Duodenal mucosa (tissue), 2 donors: ENCODE measurements at regions not wholly inside any gene's neighbourhood (a gene's known extent, or its start where the extent isn't known, plus 50 kb on each side); places are given as distances from the start of the nearest gene placed in this dataset.

Source experiments
- H3K27ac ChIP-seq: one replicate; pipeline ENCODE4 v1.7.0; 2013; ENCODE audit warnings: low read depth, low read length
- H3K27me3 ChIP-seq, 2 donors: one replicate each; pipeline ENCODE4 v1.7.0; 2013; ENCODE audit warnings: low read length in 2 of 2, control low read depth in 1 of 2; ENCODE audit not compliant: insufficient read depth in 2 of 2, control insufficient read depth in 1 of 2
- H3K36me3 ChIP-seq, 2 donors: one replicate each; pipeline ENCODE4 v1.7.0; 2013; ENCODE audit warnings: low read length in 2 of 2, control low read depth in 1 of 2; ENCODE audit not compliant: insufficient read depth in 2 of 2, control insufficient read depth in 1 of 2
- H3K4me1 ChIP-seq, 2 donors: one replicate each; pipeline ENCODE4 v1.7.0; 2013; ENCODE audit warnings: low read length in 2 of 2, control low read depth in 1 of 2; ENCODE audit not compliant: insufficient read depth in 2 of 2, control insufficient read depth in 1 of 2
- H3K4me3 ChIP-seq, 2 donors: one replicate each; pipeline ENCODE4 v1.7.0; 2013; ENCODE audit warnings: low read length in 2 of 2, low read depth in 1 of 2
- H3K9ac ChIP-seq, 2 donors: one replicate each; pipeline ENCODE4 v1.7.0; 2013; ENCODE audit warnings: low read length in 2 of 2, low read depth in 1 of 2
- H3K9me3 ChIP-seq, 2 donors: one replicate each; pipeline ENCODE4 v1.7.0; 2013; ENCODE audit warnings: low read length in 2 of 2, control low read depth in 1 of 2; ENCODE audit not compliant: control insufficient read depth in 1 of 2

- peaks cover 0 to 3% of the 10 kb centered on the region in 2 donors for H3K27me3 ChIP-seq
- no peak overlapping the region for H3K27ac ChIP-seq
- no peaks in the 10 kb centered on the region for H3K36me3 ChIP-seq
- peaks cover 0 to 6% of the 10 kb centered on the region in 2 donors for H3K4me1 ChIP-seq
- H3K9ac ChIP-seq = no peak overlapping the region
- H3K9me3 ChIP-seq = no peaks in the 10 kb centered on the region
- no peak overlapping the region for H3K4me3 ChIP-seq
These were observed 497.3 kb downstream of the MIAT start for GRCh38 chr22:27154717-27155116.

GRCh38 chr22:27156821-27157489 is 499.6 kb downstream of the MIAT start:
- Histone ChIP-seq H3K27me3 (peaks cover 0 to 3% of the 10 kb centered on the region in 2 donors), H3K9ac (no peak overlapping the region)

GRCh38 chr22:27157666-27158370 is 500.4 kb downstream of the MIAT start:
- H3K27me3 ChIP-seq = peaks cover 0 to 3% of the 10 kb centered on the region in 2 donors
- H3K4me1 ChIP-seq = no peaks in the 10 kb centered on the region
- no peaks in the 10 kb centered on the region for H3K9me3 ChIP-seq
- no peaks in the 10 kb centered on the region for H3K36me3 ChIP-seq
- H3K9ac ChIP-seq = no peak overlapping the region
- no peak overlapping the region for H3K27ac ChIP-seq
- no peak overlapping the region for H3K4me3 ChIP-seq

More at GRCh38 chr22:27156821-27157489, 499.6 kb downstream of the MIAT start:
- no peak overlapping the region for H3K27ac ChIP-seq
- no peaks in the 10 kb centered on the region for H3K36me3 ChIP-seq
- H3K4me3 ChIP-seq = no peak overlapping the region
- H3K9me3 ChIP-seq = no peaks in the 10 kb centered on the region
- no peaks in the 10 kb centered on the region for H3K4me1 ChIP-seq

- Histone ChIP-seq H3K9ac (no peak overlapping the region), H3K27ac (no peak overlapping the region), H3K36me3 (no peaks in the 10 kb centered on the region), H3K4me3 (no peak overlapping the region), H3K9me3 (no peaks in the 10 kb centered on the region), H3K4me1 (no peaks in the 10 kb centered on the region), H3K27me3 (no peaks in the 10 kb centered on the region)
These were observed 501.6 kb downstream of the MIAT start for GRCh38 chr22:27159016-27159415.

GRCh38 chr22:27159716-27160295 is 502.4 kb downstream of the MIAT start:
- H3K4me1 ChIP-seq = no peaks in the 10 kb centered on the region
- H3K36me3 ChIP-seq = no peaks in the 10 kb centered on the region
- H3K27me3 ChIP-seq = no peaks in the 10 kb centered on the region
- no peak overlapping the region for H3K9ac ChIP-seq
- no peak overlapping the region for H3K4me3 ChIP-seq
- H3K27ac ChIP-seq = no peak overlapping the region
- no peaks in the 10 kb centered on the region for H3K9me3 ChIP-seq

GRCh38 chr22:27163162-27164137 is 506.1 kb downstream of the MIAT start:
- Histone ChIP-seq H3K4me3 (no peak overlapping the region), H3K4me1 (no peaks in the 10 kb centered on the region), H3K9ac (no peak overlapping the region), H3K36me3 (no peaks in the 10 kb centered on the region), H3K27ac (no peak overlapping the region), H3K9me3 (no peaks in the 10 kb centered on the region), H3K27me3 (no peaks in the 10 kb centered on the region)

- no peaks in the 10 kb centered on the region for H3K9me3 ChIP-seq
- H3K36me3 ChIP-seq = no peaks in the 10 kb centered on the region
- no peak overlapping the region for H3K27ac ChIP-seq
- no peak overlapping the region for H3K9ac ChIP-seq
- no peak overlapping the region for H3K4me3 ChIP-seq
- no peaks in the 10 kb centered on the region for H3K27me3 ChIP-seq
- H3K4me1 ChIP-seq = peaks cover 3 to 7% of the 10 kb centered on the region in 2 donors
These were observed 507.6 kb downstream of the MIAT start for GRCh38 chr22:27164781-27165503.

GRCh38 chr22:27168681-27169080 is 511.3 kb downstream of the MIAT start:
- peaks cover 6 to 17% of the 10 kb centered on the region in 2 donors for H3K4me1 ChIP-seq
- H3K9me3 ChIP-seq = no peaks in the 10 kb centered on the region
- no peak overlapping the region for H3K4me3 ChIP-seq
- no peak overlapping the region for H3K27ac ChIP-seq
- no peak overlapping the region for H3K9ac ChIP-seq
- no peaks in the 10 kb centered on the region for H3K36me3 ChIP-seq
- H3K27me3 ChIP-seq = no peaks in the 10 kb centered on the region

GRCh38 chr22:27170491-27170890 is 513.1 kb downstream of the MIAT start:
- Histone ChIP-seq H3K9ac (no peak overlapping the region), H3K4me1 (peaks cover 6 to 17% of the 10 kb centered on the region in 2 donors), H3K36me3 (no peaks in the 10 kb centered on the region), H3K27ac (no peak overlapping the region), H3K9me3 (no peaks in the 10 kb centered on the region), H3K27me3 (no peaks in the 10 kb centered on the region), H3K4me3 (no peak overlapping the region)
